ENCODE measurements at regions not wholly inside any gene's neighbourhood (a gene's known extent, or its start where the extent isn't known, plus 50 kb on each side); places are given as distances from the start of the nearest gene placed in this dataset.

GRCh38 chr2:146621656-146622055 is 1223.2 kb upstream of the ACVR2A start:
- TF ChIP-seq CTCF (IDR thresholded peaks at IDR 0.05; ENCODE audit: insufficient read depth, low read depth, low read length) (no peak), EZH2 (IDR thresholded peaks at IDR 0.05; ENCODE audit: insufficient read depth, low read length) (no peak)

Measured in astrocyte (in vitro differentiated cells and primary cell).